ENCODE measurements at regions not wholly inside any gene's neighbourhood (a gene's known extent, or its start where the extent isn't known, plus 50 kb on each side); places are given as distances from the start of the nearest gene placed in this dataset.

DNA sequence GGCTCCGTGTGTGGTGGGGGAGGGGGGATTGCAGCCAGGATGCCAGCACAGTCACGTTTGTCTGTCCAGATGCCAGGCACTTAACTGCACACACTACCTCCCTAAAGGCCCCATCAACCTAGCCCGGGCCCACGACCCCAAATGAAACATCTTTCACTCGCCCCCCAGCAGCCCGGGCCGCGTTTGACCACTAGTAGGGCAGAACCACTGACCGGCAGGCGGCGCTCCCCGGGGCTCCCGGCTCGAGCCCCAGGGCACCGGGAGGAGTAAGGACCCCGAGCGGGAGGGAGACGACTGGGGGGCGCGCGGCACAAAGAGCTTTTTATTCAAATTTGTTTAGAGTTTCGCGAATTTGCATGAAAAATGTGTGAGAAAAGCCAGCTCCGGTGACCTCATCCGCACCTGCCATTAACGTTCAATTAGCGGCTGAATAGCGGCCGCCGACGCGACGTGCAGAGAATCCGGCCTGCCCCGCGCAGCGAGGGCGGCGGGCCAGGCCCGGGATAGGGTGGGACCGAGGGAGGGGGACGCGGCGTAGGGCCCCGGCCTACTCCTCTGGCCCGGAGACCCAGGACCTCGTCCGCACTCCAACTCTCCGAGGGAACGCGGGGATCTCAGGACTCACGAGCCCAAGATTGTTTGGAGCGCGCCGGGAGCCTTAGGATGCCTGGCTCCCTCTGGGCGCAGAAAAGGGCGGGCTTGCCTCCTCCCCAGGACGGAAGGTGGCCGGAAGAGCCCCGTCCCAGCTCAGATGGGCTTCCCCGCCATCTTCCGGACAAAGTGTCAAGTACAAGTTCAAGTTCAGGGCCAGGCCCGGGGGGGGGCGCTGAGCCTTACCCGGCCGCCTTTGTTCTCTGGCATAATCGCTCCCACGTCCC is 64.9 kb upstream of the POLG start:
- peak; percentile 24 to 61 for DNase-seq

DNA sequence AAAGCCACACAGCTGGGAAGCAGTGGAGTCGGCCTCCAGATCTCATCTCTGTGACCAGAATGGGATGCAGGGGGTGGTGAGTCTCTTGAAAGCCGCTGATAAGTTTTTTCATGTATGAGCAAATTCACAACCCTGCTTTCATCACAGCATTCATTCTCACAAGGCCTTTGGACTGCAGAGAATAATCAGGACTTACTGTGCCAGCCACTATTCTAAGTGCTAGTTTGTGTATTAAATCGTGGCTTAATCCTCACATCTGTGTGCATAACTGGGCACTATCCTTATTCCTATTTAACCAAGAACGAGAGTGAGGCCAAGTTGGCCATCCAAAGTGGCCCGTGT is 64.2 kb upstream of the POLG start:
- DNase-seq = no peak

DNA sequence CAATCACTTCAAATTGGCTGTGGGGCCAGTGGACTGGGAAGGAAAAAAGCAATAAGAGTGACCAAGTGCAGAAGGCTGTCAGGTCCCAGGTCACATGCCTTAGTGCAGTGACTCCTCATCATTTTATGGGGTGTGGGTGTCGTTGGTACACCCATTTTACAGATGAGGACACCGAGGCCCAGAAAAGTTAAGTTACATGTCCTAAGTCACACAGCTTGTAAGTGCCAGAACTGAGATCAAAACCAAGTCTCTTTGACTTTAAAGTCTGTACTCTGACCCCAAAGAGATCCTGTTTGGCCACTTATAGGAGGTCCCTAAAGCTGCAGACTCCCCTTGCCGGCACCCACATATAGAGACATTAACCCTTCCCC is 63.0 kb upstream of the POLG start:
- DNase-seq = no peak

DNA sequence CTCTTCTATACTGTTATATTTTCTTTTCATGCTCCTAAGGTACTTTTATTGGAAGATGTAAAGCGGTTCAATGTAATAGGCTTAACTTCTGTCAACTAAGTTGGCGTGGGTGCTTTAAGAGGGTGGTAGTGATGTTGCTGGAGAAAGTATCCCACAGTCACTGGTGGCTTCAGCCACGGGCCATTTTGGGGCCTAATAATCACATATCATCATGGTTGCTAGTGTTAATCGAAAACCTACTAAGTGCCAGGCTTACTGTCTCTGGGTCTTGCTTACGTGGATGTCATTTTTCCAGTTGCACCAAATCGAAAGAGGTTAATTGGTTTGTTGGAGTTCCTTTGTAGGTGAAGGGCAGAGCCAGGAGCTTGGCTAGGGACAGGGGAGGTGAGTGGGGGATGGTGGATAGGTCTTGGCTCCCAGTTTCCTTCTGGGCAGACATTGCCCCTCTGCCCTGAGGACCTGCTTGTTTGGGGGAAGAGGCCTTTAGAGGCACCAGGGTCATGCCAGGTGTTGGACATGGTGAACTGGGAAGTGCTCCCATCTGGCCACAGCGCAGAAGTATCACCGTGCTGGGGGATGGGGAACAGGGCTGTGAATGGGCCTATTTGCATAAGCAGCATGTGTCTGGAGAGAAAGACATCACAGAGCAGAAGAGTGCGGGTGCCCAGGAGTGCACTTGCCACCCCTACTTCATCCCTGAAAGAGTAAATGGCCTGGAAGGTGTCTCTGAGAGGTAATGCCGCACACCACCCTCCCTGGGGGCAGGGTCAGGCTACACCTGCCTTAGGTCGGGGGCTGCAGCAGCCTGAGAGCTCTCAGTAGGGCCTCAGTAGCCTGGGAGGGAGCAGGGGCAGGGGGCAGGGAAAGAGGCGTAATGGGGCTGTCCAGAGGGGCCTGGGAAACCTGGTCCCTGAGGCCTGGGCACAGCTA is 62.4 kb upstream of the POLG start:
- no peak for DNase-seq

DNA sequence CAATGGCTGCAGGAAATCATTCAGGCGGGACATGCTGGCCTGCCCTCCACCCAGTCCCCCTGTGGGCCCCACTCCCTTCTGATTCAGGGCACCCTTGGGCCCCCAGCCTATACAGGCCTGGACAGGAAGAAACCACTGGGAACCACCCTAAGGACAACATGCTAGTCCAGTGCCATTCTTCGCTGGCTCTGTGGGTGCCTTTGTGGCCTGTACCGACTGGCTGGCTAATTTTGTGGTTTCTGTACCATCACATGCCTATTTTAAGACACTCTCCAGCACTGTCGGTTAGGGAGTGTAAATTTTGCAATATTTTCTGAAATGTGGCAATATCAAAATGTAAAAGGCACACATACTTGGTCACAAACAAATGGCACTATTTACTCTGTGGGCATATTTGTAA is 61.4 kb upstream of the POLG start:
- DNase-seq = no peak

DNA sequence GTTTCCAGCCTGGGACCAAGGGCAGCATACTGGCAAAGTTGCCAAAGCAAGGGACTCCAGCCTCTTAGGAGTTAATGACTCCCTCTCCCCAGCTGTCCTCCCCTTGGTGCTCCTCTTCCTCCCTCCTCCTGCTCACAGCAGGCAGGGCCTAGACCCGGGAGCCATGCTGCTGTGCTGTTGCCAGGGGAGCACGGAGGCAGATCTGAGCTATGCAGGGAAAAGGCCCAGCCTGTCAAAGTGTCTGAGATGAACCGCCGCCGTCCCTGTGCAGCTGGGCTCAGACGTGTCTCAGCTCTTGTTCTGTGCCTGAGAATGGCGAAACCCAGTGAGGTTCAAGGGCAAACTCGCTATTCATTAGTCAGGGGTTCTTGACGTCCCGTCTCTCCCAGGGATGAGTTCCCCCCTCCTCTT is 60.8 kb upstream of the POLG start:
- no peak for DNase-seq

DNA sequence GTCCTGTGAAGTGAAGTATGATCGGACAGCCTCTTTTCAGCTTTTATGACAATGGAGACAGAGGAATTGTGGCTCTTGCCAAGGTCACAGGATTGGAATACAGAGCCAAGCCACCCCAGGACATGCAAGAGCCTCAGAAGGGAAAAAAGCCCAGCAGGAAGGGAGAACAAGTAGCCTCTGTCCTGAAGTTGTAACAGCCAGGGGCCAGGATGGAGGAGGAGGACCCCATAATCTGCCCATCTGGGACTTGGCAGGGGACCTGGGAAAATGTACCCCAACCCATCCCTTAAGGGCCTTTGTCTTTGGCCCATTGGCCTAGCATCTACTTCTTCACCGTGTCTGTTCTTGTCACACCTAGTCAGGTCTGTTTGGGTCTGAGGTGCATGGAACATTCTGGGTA is 60.4 kb upstream of the POLG start:
- DNase-seq = no peak

DNA sequence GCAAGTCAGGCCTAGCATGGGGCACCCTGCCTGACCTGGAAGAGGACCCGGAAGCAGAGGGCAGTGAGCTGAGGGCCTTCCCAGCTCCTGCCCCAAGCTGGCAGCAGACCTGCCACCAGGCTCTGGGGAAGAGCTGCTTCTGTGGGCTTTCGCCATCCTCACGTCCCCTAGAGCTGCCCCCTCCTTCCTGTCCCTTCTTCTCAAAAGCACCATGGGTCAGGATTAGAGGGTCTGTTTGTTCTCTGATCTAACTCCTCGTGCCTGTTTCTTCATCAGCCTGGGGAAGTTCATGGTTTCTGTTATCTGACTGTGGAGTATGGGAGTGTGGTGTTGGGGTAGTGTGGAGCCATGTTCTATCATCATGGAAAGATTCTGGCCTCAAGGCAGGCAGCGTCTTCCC is 58.4 kb upstream of the POLG start:
- no peak for DNase-seq

DNA sequence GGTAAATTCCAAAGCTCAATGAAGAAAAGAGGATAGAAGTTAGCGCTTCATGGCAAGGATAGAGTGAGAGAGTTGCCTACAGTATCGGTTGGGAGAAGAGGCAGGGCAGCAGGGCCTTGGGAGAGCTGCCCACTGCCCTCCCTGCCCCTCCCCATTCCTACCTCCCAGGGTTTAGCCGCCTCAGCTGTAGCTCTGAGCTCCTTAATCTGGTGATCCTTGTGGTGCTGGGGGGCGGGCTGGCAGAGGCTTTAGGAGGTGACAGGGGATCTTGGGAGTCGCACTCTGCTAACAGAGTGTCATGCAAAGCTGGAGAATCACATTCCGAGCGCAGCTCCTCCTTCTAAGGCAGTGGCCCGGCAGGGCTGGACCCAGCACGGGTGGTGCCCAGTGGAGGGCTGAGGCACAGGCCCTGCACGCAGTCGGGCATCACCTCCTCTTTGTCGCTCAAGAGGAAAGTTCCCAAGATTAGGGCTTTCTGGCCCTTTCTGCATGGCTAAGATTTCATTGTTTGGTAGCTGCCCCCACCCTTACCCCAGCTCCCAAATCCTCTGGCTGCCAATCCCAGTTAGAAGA is 57.1 kb upstream of the POLG start:
- DNase-seq = no peak

DNA sequence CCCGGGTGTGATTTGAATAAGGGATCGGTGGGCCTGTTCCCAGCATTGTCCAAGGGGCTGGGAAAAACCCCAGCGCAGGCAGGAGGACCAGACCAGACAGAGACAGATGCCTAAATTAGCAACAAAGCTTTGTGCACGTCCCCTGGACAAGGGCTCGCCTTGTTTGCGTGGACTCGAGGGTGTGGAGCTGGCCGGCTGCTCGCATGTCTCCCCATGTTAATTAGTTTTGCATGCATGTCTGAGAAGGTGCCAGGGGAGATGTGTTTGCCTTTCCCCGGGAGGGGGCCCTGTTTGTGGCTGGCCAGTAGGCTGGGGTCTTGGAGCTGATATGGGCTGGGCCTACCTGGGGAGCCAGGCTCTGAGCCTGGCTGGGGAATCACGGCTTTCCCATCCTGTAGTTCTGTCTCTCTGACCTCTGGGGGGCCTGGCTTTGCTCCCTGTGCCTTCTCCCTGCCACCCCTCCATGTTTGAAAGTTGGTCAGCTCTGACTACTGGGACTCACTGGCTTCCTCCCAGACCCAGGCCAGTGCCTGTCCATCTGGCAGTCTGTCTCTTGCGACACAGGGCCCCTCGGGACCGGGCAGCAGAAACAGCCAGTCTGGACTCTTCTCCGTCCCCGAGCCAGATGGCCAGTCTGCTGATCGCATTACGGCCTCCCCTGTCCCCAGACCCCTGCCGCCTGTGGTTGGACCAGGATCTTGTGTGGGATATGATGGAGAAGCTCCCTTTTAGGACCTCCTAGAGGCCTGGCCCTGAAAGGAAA is 55.4 kb upstream of the POLG start:
- DNase-seq = no peak

DNA sequence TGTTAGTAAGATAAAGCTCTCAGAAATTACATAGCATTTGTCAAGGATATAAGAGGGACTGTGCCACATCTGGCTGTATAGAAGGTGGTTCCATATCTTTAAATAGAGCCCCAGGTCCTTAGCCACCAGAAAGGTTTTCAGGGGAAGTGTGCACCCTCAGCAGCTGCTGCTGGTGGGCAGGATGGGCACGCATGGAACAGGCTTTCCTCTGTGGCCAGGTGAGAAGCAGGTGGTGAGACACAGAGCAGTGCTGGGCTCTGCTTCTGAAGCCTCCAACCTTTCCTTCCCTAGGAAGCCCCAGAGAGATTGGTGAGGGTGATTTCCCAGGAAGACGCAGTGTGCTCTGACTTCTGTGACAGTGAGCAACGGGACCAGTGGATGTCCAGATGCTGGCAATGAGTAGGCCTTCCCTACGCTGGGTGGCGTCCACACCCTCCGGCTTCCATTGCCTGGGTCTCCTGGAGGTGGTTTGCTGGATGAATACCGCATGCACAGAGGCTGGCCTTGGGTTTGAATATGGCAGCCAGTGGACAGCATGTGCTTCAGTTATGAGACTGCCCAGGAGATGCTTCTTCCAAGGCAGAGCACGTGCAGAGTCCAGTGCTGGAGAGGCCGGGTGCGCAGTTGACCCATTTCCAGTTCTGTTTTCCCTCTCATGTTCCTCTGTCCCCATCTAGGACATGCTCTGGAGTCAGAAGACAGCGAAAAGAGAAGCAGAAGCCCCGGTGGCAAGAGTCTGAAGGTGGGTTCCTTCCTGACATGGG is 52.7 kb upstream of the POLG start:
- no peak for DNase-seq

DNA sequence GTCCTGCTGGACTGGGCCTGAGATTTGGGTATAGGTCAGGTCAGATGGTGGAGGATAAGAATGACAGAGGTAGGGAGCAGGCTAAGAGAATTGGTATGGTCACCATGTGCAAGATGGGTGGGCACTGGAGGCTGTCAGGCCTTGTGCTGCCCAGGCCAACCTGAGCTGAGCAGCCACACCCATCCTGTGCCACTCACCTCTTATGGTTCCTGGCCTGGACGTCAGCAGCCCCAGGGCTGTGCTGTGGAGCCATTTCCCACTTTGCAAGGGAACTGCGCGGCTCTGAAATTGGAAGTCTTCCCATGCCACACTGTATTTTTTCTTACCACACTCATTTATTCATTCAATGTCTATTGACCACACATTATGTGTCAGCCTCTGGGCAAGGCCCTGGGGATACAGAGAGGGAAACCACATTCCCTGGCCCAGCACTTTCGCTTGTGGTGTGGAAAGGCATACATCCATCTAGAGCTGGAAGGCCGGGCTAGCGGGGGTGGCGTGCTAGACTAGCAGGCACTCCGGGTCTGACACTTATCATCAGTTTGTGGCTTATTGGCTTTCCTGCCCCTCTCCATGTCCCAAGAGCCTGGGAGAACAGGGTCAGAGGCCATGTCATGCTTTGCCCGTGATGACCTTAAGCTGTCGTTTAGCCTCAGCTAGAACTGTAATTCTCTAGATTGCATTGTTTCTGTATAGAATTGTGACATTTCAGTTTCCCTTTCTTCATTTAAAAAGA is 51.1 kb upstream of the POLG start:
- DNase-seq = no peak

All from NCI-H446 (cell line).